ENCODE measurements at regions not wholly inside any gene's neighbourhood (a gene's known extent, or its start where the extent isn't known, plus 50 kb on each side); places are given as distances from the start of the nearest gene placed in this dataset.

DNA sequence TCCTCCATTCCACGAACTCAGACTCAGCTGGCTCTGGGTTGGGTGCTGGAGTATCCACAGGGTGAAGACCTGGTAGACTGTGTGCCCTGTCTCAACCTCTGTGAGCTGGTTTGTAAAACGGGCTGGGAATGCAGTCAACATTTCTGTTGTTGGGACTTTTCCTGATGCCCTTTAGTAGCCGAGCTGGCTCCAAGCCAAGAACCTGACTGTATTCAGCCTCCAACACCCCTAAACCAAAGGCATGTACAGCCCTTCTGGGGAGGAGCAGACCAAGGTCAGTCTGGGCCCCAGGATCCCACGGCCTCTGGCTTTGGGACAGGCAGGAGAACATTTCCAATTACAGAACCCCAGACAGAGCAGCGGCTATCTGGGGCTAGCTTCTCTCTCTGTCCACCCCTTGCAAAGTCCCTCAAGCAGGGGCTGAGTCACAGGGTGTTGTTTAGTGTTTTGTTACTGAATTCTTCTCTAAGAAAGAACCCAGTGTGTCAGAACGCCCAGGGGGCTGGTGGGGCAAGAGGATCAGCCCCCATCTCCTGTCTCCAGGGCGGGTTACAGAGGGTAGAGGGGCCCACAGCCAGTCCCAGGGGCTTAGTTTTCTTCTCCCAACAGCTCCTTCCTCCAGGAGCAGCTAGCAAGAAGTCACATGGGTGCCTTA lies 56.8 kb upstream of the SLC6A6 start:
- in situ Hi-C loops (cut with HindIII; ENCODE audit: low pct_ligation_motif_present, low pct_unique_long_range_greater_than_20kb, low sequenced_read_pairs) = no loop called here
- no peak for DNase-seq

DNA sequence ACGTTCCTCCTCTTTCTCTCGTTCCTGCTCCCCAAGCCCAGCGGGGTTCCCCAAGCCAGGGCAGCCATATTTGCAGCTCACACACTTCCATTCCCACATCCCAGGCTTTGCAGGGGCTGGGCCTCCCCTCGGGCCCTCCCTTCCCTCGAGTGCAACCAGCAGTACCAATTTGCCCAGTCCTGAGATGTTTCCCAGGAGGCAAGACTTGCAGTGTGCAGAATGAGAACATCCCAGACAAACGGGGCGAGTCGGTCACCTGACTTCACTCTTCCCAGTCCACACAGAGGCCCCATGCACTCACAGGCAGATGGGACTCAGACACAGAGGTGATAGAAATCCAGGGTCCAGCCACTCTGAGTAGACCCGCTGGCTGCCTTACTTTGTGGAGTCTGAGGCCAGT lies 56.2 kb upstream of the SLC6A6 start:
- in situ Hi-C loops (cut with HindIII; ENCODE audit: low pct_ligation_motif_present, low pct_unique_long_range_greater_than_20kb, low sequenced_read_pairs) = no loop called here

DNA sequence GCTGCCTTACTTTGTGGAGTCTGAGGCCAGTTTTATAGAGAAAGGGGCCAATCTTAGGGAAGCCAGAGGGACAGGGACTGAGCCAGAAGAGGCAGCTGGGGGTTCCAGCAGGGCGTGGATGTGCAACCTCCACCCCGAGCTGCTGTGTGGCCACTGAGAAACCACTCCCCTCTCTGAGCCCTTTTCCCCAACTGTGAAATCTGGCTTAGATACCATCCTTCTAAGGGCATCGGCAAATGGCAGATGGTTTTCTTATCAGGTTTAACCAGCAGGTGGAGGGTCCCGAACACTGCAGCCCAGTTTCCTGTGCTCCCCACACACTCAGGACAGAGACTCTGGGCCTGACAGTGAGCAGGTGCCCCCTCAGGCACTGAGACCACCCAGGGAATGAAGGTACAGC lies 55.8 kb upstream of the SLC6A6 start:
- DNase-seq = no peak
- in situ Hi-C loops (cut with HindIII; ENCODE audit: low pct_ligation_motif_present, low pct_unique_long_range_greater_than_20kb, low sequenced_read_pairs) = no loop called here

More for the DNA sequence above, 56.2 kb upstream of the SLC6A6 start:
- no peak for DNase-seq

DNA sequence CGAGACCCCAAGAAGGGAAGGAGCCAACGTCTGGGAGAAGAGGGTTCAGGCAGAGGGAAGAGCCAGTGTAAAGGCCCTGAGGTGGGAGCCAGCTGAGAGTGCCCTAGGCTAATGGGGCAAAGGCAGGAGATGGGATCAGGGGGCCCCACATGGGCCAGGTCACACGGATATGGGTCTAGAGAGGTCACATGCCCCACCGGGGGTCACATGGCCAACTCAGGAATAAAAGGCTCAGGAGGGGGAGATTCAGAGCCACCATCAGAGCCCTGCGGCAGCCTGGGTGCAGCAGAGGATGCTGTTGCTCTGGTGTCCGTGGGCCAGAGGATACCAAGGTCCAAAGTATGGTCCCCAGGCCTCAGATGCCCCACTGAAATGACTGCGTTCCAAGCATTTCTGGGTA lies 55.3 kb upstream of the SLC6A6 start:
- in situ Hi-C loops (cut with HindIII; ENCODE audit: low pct_ligation_motif_present, low pct_unique_long_range_greater_than_20kb, low sequenced_read_pairs) = no loop called here
- no peak for DNase-seq

DNA sequence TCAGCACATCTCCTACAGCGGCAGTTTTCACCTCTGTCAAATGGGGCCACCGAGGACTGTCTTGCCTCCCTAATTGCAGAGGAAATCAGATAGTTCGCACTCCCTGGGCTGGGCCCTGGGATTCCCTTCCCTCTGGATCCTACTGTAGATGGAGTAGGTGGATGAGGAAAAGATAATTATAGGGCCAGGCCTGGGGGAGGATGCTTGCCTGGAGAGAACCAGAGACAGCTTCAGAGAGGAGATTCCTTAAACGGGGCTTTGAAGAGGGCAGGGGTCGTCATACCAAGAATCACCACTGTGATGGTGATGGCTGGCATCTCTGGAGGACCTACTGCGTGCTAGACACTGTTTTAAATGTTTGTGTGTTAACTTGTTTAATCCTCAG lies 50.8 kb upstream of the SLC6A6 start:
- no peak for DNase-seq
- in situ Hi-C loops (cut with HindIII; ENCODE audit: low pct_ligation_motif_present, low pct_unique_long_range_greater_than_20kb, low sequenced_read_pairs) = no loop called here

DNA sequence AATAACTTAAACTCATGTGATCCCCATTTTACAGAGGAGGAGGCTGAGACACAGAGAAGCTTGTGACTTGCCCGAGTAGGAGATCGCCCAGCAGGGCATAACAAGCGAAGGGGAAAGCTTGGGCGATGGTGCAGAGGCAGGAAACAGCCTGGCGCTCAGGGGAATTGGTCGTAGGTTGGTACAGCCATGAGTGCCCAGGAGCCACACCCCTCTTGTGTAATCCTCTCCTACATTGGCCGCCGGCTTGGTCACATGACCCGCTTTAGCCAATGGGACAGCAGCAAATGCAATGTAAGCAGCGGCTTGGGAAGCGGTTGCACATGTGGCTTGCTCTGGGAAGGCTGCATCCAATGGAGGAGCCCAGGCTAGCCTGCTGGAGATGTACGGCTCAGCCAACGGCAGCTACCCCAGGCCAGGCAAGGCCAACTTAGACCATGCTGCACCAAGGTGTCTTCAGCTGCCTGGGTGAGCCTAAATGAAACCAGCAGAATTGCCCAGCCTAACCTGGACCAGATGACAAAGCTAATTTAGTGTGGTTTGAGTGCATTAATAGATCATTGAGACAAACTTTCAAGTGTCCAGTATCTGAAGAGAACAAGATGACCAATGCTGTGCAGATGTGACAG lies 50.3 kb upstream of the SLC6A6 start:
- in situ Hi-C loops (cut with HindIII; ENCODE audit: low pct_ligation_motif_present, low pct_unique_long_range_greater_than_20kb, low sequenced_read_pairs) = no loop called here
- peak; percentile 44 for DNase-seq
